ENCODE measurements at regions not wholly inside any gene's neighbourhood (a gene's known extent, or its start where the extent isn't known, plus 50 kb on each side); places are given as distances from the start of the nearest gene placed in this dataset.

GRCh38 chr7:33760146-33760545 lies 145.2 kb upstream of the BMPER start:
- Histone ChIP-seq H3K27me3 (no peaks in the 10 kb centered on the region), H3K4me3 (no peak overlapping the region), H3K9me3 (no peaks in the 10 kb centered on the region), H3K27ac (no peak overlapping the region), H3K4me1 (peaks cover 3% of the 10 kb centered on the region), H3K36me3 (no peaks in the 10 kb centered on the region)
- no peak for DNase-seq (ENCODE audit: extremely low spot score in 2 of 2)
- intact Hi-C loops (cut with DNase I): no loop called here
- TF ChIP-seq POLR2AphosphoS5 (IDR thresholded peaks at IDR 0.05; ENCODE audit: insufficient read depth in 1 of 2, low read depth in 1 of 2): no peak
- TF ChIP-seq POLR2A (IDR thresholded peaks at IDR 0.05): no peak
- no peak for TF ChIP-seq CTCF (IDR thresholded peaks at IDR 0.05)

- H3K27ac ChIP-seq: no peak overlapping the region
- no peak overlapping the region for H3K4me3 ChIP-seq
- H3K4me1 ChIP-seq: no peaks in the 10 kb centered on the region
- no peak for DNase-seq (ENCODE audit: extremely low spot score in 2 of 2)
- H3K36me3 ChIP-seq: no peaks in the 10 kb centered on the region
- no peaks in the 10 kb centered on the region for H3K27me3 ChIP-seq
- intact Hi-C loops (cut with DNase I): no loop called here
- no peak for TF ChIP-seq CTCF (IDR thresholded peaks at IDR 0.05)
- no peak for TF ChIP-seq POLR2A (IDR thresholded peaks at IDR 0.05)
- TF ChIP-seq POLR2AphosphoS5 (IDR thresholded peaks at IDR 0.05; ENCODE audit: insufficient read depth in 1 of 2, low read depth in 1 of 2): no peak
- no peaks in the 10 kb centered on the region for H3K9me3 ChIP-seq
These were observed 144.5 kb upstream of the BMPER start for GRCh38 chr7:33760834-33761233.

- no peaks in the 10 kb centered on the region for H3K9me3 ChIP-seq
- H3K36me3 ChIP-seq: no peaks in the 10 kb centered on the region
- H3K4me1 ChIP-seq: no peaks in the 10 kb centered on the region
- no peak overlapping the region for H3K27ac ChIP-seq
- no peak for DNase-seq (ENCODE audit: extremely low spot score in 2 of 2)
- no peaks in the 10 kb centered on the region for H3K27me3 ChIP-seq
- H3K4me3 ChIP-seq: no peak overlapping the region
- TF ChIP-seq POLR2A (IDR thresholded peaks at IDR 0.05): no peak
- TF ChIP-seq POLR2AphosphoS5 (IDR thresholded peaks at IDR 0.05; ENCODE audit: insufficient read depth in 1 of 2, low read depth in 1 of 2): no peak
- no peak for TF ChIP-seq CTCF (IDR thresholded peaks at IDR 0.05)
- intact Hi-C loops (cut with DNase I): no loop called here
These were observed 143.8 kb upstream of the BMPER start for GRCh38 chr7:33761449-33762080.

GRCh38 chr7:33762151-33762910 lies 143.0 kb upstream of the BMPER start:
- no peaks in the 10 kb centered on the region for H3K27me3 ChIP-seq
- H3K4me3 ChIP-seq: no peak overlapping the region
- no peaks in the 10 kb centered on the region for H3K4me1 ChIP-seq
- H3K36me3 ChIP-seq: no peaks in the 10 kb centered on the region
- no peak for TF ChIP-seq CTCF (IDR thresholded peaks at IDR 0.05)
- no peak for TF ChIP-seq POLR2AphosphoS5 (IDR thresholded peaks at IDR 0.05; ENCODE audit: insufficient read depth in 1 of 2, low read depth in 1 of 2)
- TF ChIP-seq POLR2A (IDR thresholded peaks at IDR 0.05): no peak
- H3K9me3 ChIP-seq: no peaks in the 10 kb centered on the region
- no peak overlapping the region for H3K27ac ChIP-seq
- intact Hi-C loops (cut with DNase I): no loop called here
- no peak for DNase-seq (ENCODE audit: extremely low spot score in 2 of 2)

GRCh38 chr7:33762911-33763306 lies 142.4 kb upstream of the BMPER start:
- Histone ChIP-seq H3K36me3 (no peaks in the 10 kb centered on the region), H3K9me3 (no peaks in the 10 kb centered on the region), H3K4me1 (no peaks in the 10 kb centered on the region), H3K27me3 (no peaks in the 10 kb centered on the region), H3K27ac (no peak overlapping the region), H3K4me3 (no peak overlapping the region)
- intact Hi-C loops (cut with DNase I): no loop called here
- TF ChIP-seq CTCF (IDR thresholded peaks at IDR 0.05) (no peak), POLR2A (IDR thresholded peaks at IDR 0.05) (no peak), POLR2AphosphoS5 (IDR thresholded peaks at IDR 0.05; ENCODE audit: insufficient read depth in 1 of 2, low read depth in 1 of 2) (no peak)
- DNase-seq (ENCODE audit: extremely low spot score in 2 of 2): no peak
